Tibial artery (tissue), 4 donors: ENCODE measurements at regions not wholly inside any gene's neighbourhood (a gene's known extent, or its start where the extent isn't known, plus 50 kb on each side); places are given as distances from the start of the nearest gene placed in this dataset.

Experiments
- DNase-seq, 2 donors: peaks; one replicate each; pipeline ENCODE4 v3.0.0-alpha.2; 2019
- H3K27ac ChIP-seq, 2 donors: fragments of 200-600 bp; sonication (generic) in 1 of 2; 1 replicate in 1 of 2; 2 replicates in 1 of 2; pipeline ENCODE4 v1.5.1; 2018 to 2019; ENCODE audit warnings: mild to moderate bottlenecking in 1 of 2
- H3K27me3 ChIP-seq, 2 donors: fragments of 200-600 bp; sonication (generic) in 1 of 2; one replicate each; pipeline versions ENCODE4 v1.5.1 to v1.6.0; 2016 to 2019
- H3K36me3 ChIP-seq, 3 donors: fragments of 200-600 bp; sonication (generic) in 2 of 3; one replicate each; pipeline ENCODE4 v1.5.1; 2016 to 2019; ENCODE audit warnings: mild to moderate bottlenecking in 2 of 3
- H3K4me1 ChIP-seq, 4 donors: fragments of 200-600 bp; sonication (generic) in 2 of 4; 1 replicate in 3 of 4; 2 replicates in 1 of 4; pipeline ENCODE4 v1.5.1; 2016 to 2019
- H3K4me3 ChIP-seq, 2 donors: fragments of 200-600 bp; sonication (generic) in 1 of 2; 1 replicate in 1 of 2; 2 replicates in 1 of 2; pipeline ENCODE4 v1.5.1; 2018 to 2019; ENCODE audit warnings: mild to moderate bottlenecking in 2 of 2
- H3K9me3 ChIP-seq, 3 donors: fragments of 200-600 bp; sonication (generic) in 1 of 3; one replicate each; pipeline ENCODE4 v1.5.1; 2016 to 2019
- CTCF ChIP-seq, 2 experiments: fragments of 200-600 bp in 1 of 2; fragments of 450-650 bp in 1 of 2; IDR thresholded peaks; one replicate each; pipeline ENCODE4 v1.5.1; 2017 to 2019; ENCODE audit warnings: antibody characterized with exemption in 2 of 2, mild to moderate bottlenecking in 1 of 2, moderate library complexity in 1 of 2
- intact Hi-C: fragments of 100-400 bp; cut with DNase I; formaldehyde crosslinking; loops from one replicate; pipeline ENCODE4 v1.15.0; 2023; ENCODE audit warnings: low total_unique reads

- Histone ChIP-seq H3K27ac (no peak overlapping the region), H3K36me3 (no peaks in the 10 kb centered on the region), H3K4me1 (no peaks in the 10 kb centered on the region), H3K4me3 (no peak overlapping the region), H3K27me3 (no peaks in the 10 kb centered on the region), H3K9me3 (no peaks in the 10 kb centered on the region)
- intact Hi-C loops, result no loop called here
- no peak for DNase-seq
- no peak for TF ChIP-seq CTCF (IDR thresholded peaks at IDR 0.05)
Observed at GRCh38 chr13:84668637-84669036, 786.4 kb upstream of the SLITRK1 start.

- H3K27me3 ChIP-seq, result no peaks in the 10 kb centered on the region
- no peak for TF ChIP-seq CTCF (IDR thresholded peaks at IDR 0.05)
- no peaks in the 10 kb centered on the region for H3K36me3 ChIP-seq
- intact Hi-C loops, result no loop called here
- DNase-seq, result no peak
- H3K4me3 ChIP-seq, result no peak overlapping the region
- peaks cover 0 to 13% (median 0%) of the 10 kb centered on the region in 4 donors for H3K4me1 ChIP-seq
- no peaks in the 10 kb centered on the region for H3K9me3 ChIP-seq
- no peak overlapping the region for H3K27ac ChIP-seq
Observed at GRCh38 chr13:84662491-84662890, 780.2 kb upstream of the SLITRK1 start.

GRCh38 chr13:84661718-84662117 is 779.4 kb upstream of the SLITRK1 start:
- Histone ChIP-seq H3K9me3 (no peaks in the 10 kb centered on the region), H3K27ac (no peak overlapping the region), H3K4me3 (no peak overlapping the region), H3K36me3 (no peaks in the 10 kb centered on the region), H3K4me1 (peaks cover 0 to 13% (median 0%) of the 10 kb centered on the region in 4 donors), H3K27me3 (no peaks in the 10 kb centered on the region)
- no peak for TF ChIP-seq CTCF (IDR thresholded peaks at IDR 0.05)
- DNase-seq, result no peak
- intact Hi-C loops, result no loop called here

- H3K36me3 ChIP-seq, result no peaks in the 10 kb centered on the region
- H3K4me1 ChIP-seq, result peaks cover 0 to 13% (median 0%) of the 10 kb centered on the region in 4 donors
- intact Hi-C loops, result no loop called here
- H3K4me3 ChIP-seq, result no peak overlapping the region
- DNase-seq, result no peak
- H3K27me3 ChIP-seq, result no peaks in the 10 kb centered on the region
- no peak for TF ChIP-seq CTCF (IDR thresholded peaks at IDR 0.05)
- H3K9me3 ChIP-seq, result no peaks in the 10 kb centered on the region
- no peak overlapping the region for H3K27ac ChIP-seq
Observed at GRCh38 chr13:84659359-84659661, 777.0 kb upstream of the SLITRK1 start.

- Histone ChIP-seq H3K36me3 (no peaks in the 10 kb centered on the region), H3K27me3 (no peaks in the 10 kb centered on the region), H3K27ac (no peak overlapping the region), H3K9me3 (no peaks in the 10 kb centered on the region), H3K4me1 (peaks cover 0 to 13% (median 0%) of the 10 kb centered on the region in 4 donors), H3K4me3 (no peak overlapping the region)
- TF ChIP-seq CTCF (IDR thresholded peaks at IDR 0.05), result no peak
- DNase-seq, result no peak
- intact Hi-C loops, result no loop called here
Observed at GRCh38 chr13:84658491-84659358, 776.5 kb upstream of the SLITRK1 start.
